ENCODE measurements at regions not wholly inside any gene's neighbourhood (a gene's known extent, or its start where the extent isn't known, plus 50 kb on each side); places are given as distances from the start of the nearest gene placed in this dataset.

- TF ChIP-seq EP300 (IDR thresholded peaks at IDR 0.05; ENCODE audit: borderline replicate concordance) (no peak), CEBPB (IDR thresholded peaks at IDR 0.05) (no peak), REST (IDR thresholded peaks at IDR 0.05; ENCODE audit: low read depth) (no peak), YY1 (IDR thresholded peaks at IDR 0.05; ENCODE audit: low read depth) (no peak), TAF1 (IDR thresholded peaks at IDR 0.05; ENCODE audit: low read depth) (no peak), TCF12 (IDR thresholded peaks at IDR 0.05; ENCODE audit: low read depth) (no peak), ZBTB7A (IDR thresholded peaks at IDR 0.05; ENCODE audit: low read depth) (no peak)
These were observed 141.1 kb upstream of the TNFAIP3 start for GRCh38 chr6:137725949-137726348.
